Naive thymus-derived CD4-positive, alpha-beta T cell (primary cell): ENCODE measurements at regions not wholly inside any gene's neighbourhood (a gene's known extent, or its start where the extent isn't known, plus 50 kb on each side); places are given as distances from the start of the nearest gene placed in this dataset.
"Not testable (repeated sequence)": the region's sequence is repeated elsewhere in the genome, so short reads cannot be mapped to it uniquely, and the experiment has no call there.

ENCODE experiments used
- ATAC-seq: fragments of 150-1000 bp; cut with Tn5 transposase; 2 replicates; pipeline ENCODE4 v1.10.0; 2021; ENCODE audit warnings: mild to moderate bottlenecking, moderate library complexity
- CTCF ChIA-PET: fragments of 350-600 bp; sonication (Branson Sonifier 250); formaldehyde crosslinking; loops from one replicate; lab custom pipeline; 2021; ENCODE audit warnings: antibody characterized with exemption; lab: Charles Lee
- POLR2A ChIA-PET: fragments of 350-600 bp; sonication (Branson Sonifier 250); formaldehyde crosslinking; loops from one replicate; lab custom pipeline; 2021; ENCODE audit warnings: antibody characterized with exemption, inconsistent platforms; lab: Charles Lee
- DNase-seq, 9 donors: peaks; one replicate each; pipeline versions ENCODE4 v3.0.0 to v3.0.0-alpha.2; 2020 to 2022; ENCODE audit warnings: mixed read lengths in 1 of 9
- H3K27ac ChIP-seq: one replicate; pipeline ENCODE4 v1.7.0; 2013; ENCODE audit warnings: mild to moderate bottlenecking, low read depth, low read length, moderate library complexity
- H3K27me3 ChIP-seq, 2 donors: one replicate each; pipeline ENCODE4 v1.7.0; 2013; ENCODE audit warnings: low read length in 2 of 2, mild to moderate bottlenecking in 2 of 2, moderate library complexity in 2 of 2; ENCODE audit not compliant: control insufficient read depth in 2 of 2, insufficient read depth in 2 of 2
- H3K36me3 ChIP-seq, 3 experiments: 1 replicate in 2 of 3; 2 replicates in 1 of 3; pipeline ENCODE4 v1.7.0; 2013; ENCODE audit warnings: low read length in 3 of 3, mild to moderate bottlenecking in 3 of 3, moderate library complexity in 1 of 3; ENCODE audit not compliant: insufficient read depth in 3 of 3, control insufficient read depth in 2 of 3
- H3K4me1 ChIP-seq, 2 donors: one replicate each; pipeline ENCODE4 v1.7.0; 2013; ENCODE audit warnings: low read length in 2 of 2, mild to moderate bottlenecking in 2 of 2, moderate library complexity in 1 of 2; ENCODE audit not compliant: control insufficient read depth in 2 of 2, insufficient read depth in 2 of 2
- H3K4me3 ChIP-seq: 2 replicates; pipeline ENCODE4 v1.7.0; 2013; ENCODE audit warnings: mild to moderate bottlenecking, low read length
- H3K9me3 ChIP-seq, 3 experiments: 1 replicate in 2 of 3; 2 replicates in 1 of 3; pipeline ENCODE4 v1.7.0; 2013; ENCODE audit warnings: low read length in 3 of 3; ENCODE audit not compliant: control insufficient read depth in 2 of 3
- H3K27ac Mint-ChIP-seq, 9 donors: one replicate each; pipeline ENCODE4 v1.8.0; 2020 to 2022; ENCODE audit warnings: mixed read lengths in 9 of 9, mild to moderate bottlenecking in 8 of 9, moderate library complexity in 5 of 9, inconsistent platforms in 2 of 9
- H3K27me3 Mint-ChIP-seq, 5 donors: one replicate each; pipeline ENCODE4 v1.8.0; 2021 to 2022; ENCODE audit warnings: mixed read lengths in 5 of 5, mild to moderate bottlenecking in 1 of 5
- H3K36me3 Mint-ChIP-seq, 5 donors: one replicate each; pipeline ENCODE4 v1.8.0; 2020 to 2022; ENCODE audit warnings: mixed read lengths in 5 of 5, mild to moderate bottlenecking in 3 of 5, inconsistent platforms in 1 of 5
- H3K4me1 Mint-ChIP-seq, 7 donors: one replicate each; pipeline ENCODE4 v1.8.0; 2020 to 2022; ENCODE audit warnings: mixed read lengths in 7 of 7, mild to moderate bottlenecking in 3 of 7, inconsistent platforms in 1 of 7
- H3K4me3 Mint-ChIP-seq, 10 donors: one replicate each; pipeline ENCODE4 v1.8.0; 2020 to 2022; ENCODE audit warnings: mild to moderate bottlenecking in 10 of 10, mixed read lengths in 10 of 10, moderate library complexity in 6 of 10, inconsistent platforms in 2 of 10
- H3K9me3 Mint-ChIP-seq, 11 donors: one replicate each; pipeline ENCODE4 v1.8.0; 2020 to 2022; ENCODE audit warnings: mixed read lengths in 11 of 11, mild to moderate bottlenecking in 4 of 11, inconsistent platforms in 1 of 11, moderate library complexity in 1 of 11
- intact Hi-C, 2 donors: fragments of 100-400 bp; cut with micrococcal nuclease; formaldehyde crosslinking; loops; one replicate each; pipeline ENCODE4 v1.15.1; 2023

DNA sequence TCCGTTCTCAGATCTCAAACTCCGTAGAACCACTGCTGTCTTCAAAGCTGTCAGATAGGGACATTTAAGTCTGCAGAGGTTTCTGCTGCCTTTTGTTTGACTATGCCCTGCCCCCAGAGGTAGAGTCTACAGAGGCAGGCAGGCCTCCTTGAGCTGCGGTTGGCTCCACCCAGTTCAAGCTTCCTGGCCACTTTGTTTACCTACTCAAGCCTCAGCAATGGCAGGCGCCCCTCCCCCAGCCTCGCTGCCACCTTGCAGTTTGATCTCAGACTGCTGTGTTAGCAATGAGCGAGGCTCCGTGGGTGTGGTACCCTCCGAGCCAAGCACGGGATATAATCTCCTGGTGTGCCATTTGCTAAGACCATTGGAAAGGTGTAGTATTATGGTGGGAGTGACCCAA, 634.9 kb upstream of the SGO1 start:
- H3K27ac ChIP-seq, result not testable (repeated sequence)

GRCh38 chr3:20811631-20812030, 625.6 kb upstream of the SGO1 start:
- Histone ChIP-seq H3K4me3 (no peak overlapping the region), H3K27ac (no peak overlapping the region), H3K27me3 (no peaks in the 10 kb centered on the region), H3K9me3 (peaks cover 0 to 2% (median 0%) of the 10 kb centered on the region in 3 experiments), H3K4me1 (no peaks in the 10 kb centered on the region), H3K36me3 (no peaks in the 10 kb centered on the region)
- ATAC-seq (no peak), DNase-seq (no peak)
- H3K27ac Mint-ChIP-seq, result no peak overlapping the region
- no peaks in the 10 kb centered on the region for H3K4me1 Mint-ChIP-seq
- H3K36me3 Mint-ChIP-seq, result no peaks in the 10 kb centered on the region
- H3K4me3 Mint-ChIP-seq, result no peak overlapping the region
- CTCF ChIA-PET, result no interaction called here
- POLR2A ChIA-PET, result no interaction called here
- intact Hi-C loops, result no loop called here
- H3K27me3 Mint-ChIP-seq, result no peaks in the 10 kb centered on the region
- H3K9me3 Mint-ChIP-seq, result peaks cover 4 to 67% (median 17%) of the 10 kb centered on the region in 11 donors

More for the DNA sequence above, 634.9 kb upstream of the SGO1 start:
- H3K27ac Mint-ChIP-seq, POLR2A ChIA-PET, H3K27me3 ChIP-seq, H3K4me3 Mint-ChIP-seq, intact Hi-C loops, H3K36me3 ChIP-seq, H3K36me3 Mint-ChIP-seq, H3K4me1 Mint-ChIP-seq, ATAC-seq, H3K27me3 Mint-ChIP-seq, H3K9me3 ChIP-seq, H3K4me3 ChIP-seq, DNase-seq, CTCF ChIA-PET, H3K4me1 ChIP-seq: not testable (repeated sequence)
- H3K9me3 Mint-ChIP-seq, result peaks cover 12 to 60% (median 28%) of the 10 kb centered on the region in 11 donors

GRCh38 chr3:20811006-20811405, 625.0 kb upstream of the SGO1 start:
- ChIA-PET POLR2A (no interaction called here), CTCF (no interaction called here)
- H3K27ac Mint-ChIP-seq, result no peak overlapping the region
- no peaks in the 10 kb centered on the region for H3K27me3 Mint-ChIP-seq
- H3K4me3 Mint-ChIP-seq, result no peak overlapping the region
- no peak for DNase-seq
- Histone ChIP-seq H3K36me3 (no peaks in the 10 kb centered on the region), H3K27ac (no peak overlapping the region), H3K4me1 (no peaks in the 10 kb centered on the region), H3K4me3 (no peak overlapping the region), H3K9me3 (peaks cover 0 to 2% (median 0%) of the 10 kb centered on the region in 3 experiments), H3K27me3 (no peaks in the 10 kb centered on the region)
- H3K4me1 Mint-ChIP-seq, result no peaks in the 10 kb centered on the region
- no peak for ATAC-seq
- intact Hi-C loops, result no loop called here
- peaks cover 4 to 67% (median 17%) of the 10 kb centered on the region in 11 donors for H3K9me3 Mint-ChIP-seq
- H3K36me3 Mint-ChIP-seq, result no peaks in the 10 kb centered on the region

- Mint-ChIP-seq H3K27ac (no peak overlapping the region), H3K9me3 (peaks cover 4 to 65% (median 17%) of the 10 kb centered on the region in 11 donors), H3K4me3 (no peak overlapping the region), H3K36me3 (no peaks in the 10 kb centered on the region), H3K4me1 (no peaks in the 10 kb centered on the region), H3K27me3 (no peaks in the 10 kb centered on the region)
- Histone ChIP-seq H3K27me3 (no peaks in the 10 kb centered on the region), H3K9me3 (peaks cover 0 to 2% (median 0%) of the 10 kb centered on the region in 3 experiments), H3K36me3 (no peaks in the 10 kb centered on the region), H3K4me3 (no peak overlapping the region), H3K4me1 (no peaks in the 10 kb centered on the region), H3K27ac (no peak overlapping the region)
- ChIA-PET POLR2A (no interaction called here), CTCF (no interaction called here)
- DNase-seq (no peak), ATAC-seq (no peak)
- intact Hi-C loops, result no loop called here
These were observed 624.5 kb upstream of the SGO1 start for GRCh38 chr3:20810555-20810954.

GRCh38 chr3:20809356-20809755, 623.4 kb upstream of the SGO1 start:
- ChIA-PET CTCF (no interaction called here), POLR2A (no interaction called here)
- Histone ChIP-seq H3K36me3 (no peaks in the 10 kb centered on the region), H3K4me1 (no peaks in the 10 kb centered on the region), H3K9me3 (peaks cover 0 to 2% (median 0%) of the 10 kb centered on the region in 3 experiments), H3K4me3 (no peak overlapping the region), H3K27me3 (no peaks in the 10 kb centered on the region), H3K27ac (no peak overlapping the region)
- Mint-ChIP-seq H3K27me3 (no peaks in the 10 kb centered on the region), H3K4me3 (no peak overlapping the region), H3K27ac (no peak overlapping the region), H3K9me3 (peaks cover 4 to 58% (median 16%) of the 10 kb centered on the region in 11 donors), H3K36me3 (no peaks in the 10 kb centered on the region), H3K4me1 (no peaks in the 10 kb centered on the region)
- DNase-seq (no peak), ATAC-seq (no peak)
- intact Hi-C loops, result no loop called here

GRCh38 chr3:20808864-20809263, 622.9 kb upstream of the SGO1 start:
- Histone ChIP-seq H3K4me1 (no peaks in the 10 kb centered on the region), H3K36me3 (no peaks in the 10 kb centered on the region), H3K9me3 (peaks cover 0 to 2% (median 0%) of the 10 kb centered on the region in 3 experiments), H3K4me3 (no peak overlapping the region), H3K27me3 (no peaks in the 10 kb centered on the region), H3K27ac (no peak overlapping the region)
- peaks cover 4 to 63% (median 16%) of the 10 kb centered on the region in 11 donors for H3K9me3 Mint-ChIP-seq
- no peak overlapping the region for H3K27ac Mint-ChIP-seq
- intact Hi-C loops, result no loop called here
- H3K27me3 Mint-ChIP-seq, result no peaks in the 10 kb centered on the region
- no peak overlapping the region for H3K4me3 Mint-ChIP-seq
- no peaks in the 10 kb centered on the region for H3K4me1 Mint-ChIP-seq
- no peak for ATAC-seq
- no peak for DNase-seq
- no peaks in the 10 kb centered on the region for H3K36me3 Mint-ChIP-seq
- POLR2A ChIA-PET, result no interaction called here
- CTCF ChIA-PET, result no interaction called here

DNA sequence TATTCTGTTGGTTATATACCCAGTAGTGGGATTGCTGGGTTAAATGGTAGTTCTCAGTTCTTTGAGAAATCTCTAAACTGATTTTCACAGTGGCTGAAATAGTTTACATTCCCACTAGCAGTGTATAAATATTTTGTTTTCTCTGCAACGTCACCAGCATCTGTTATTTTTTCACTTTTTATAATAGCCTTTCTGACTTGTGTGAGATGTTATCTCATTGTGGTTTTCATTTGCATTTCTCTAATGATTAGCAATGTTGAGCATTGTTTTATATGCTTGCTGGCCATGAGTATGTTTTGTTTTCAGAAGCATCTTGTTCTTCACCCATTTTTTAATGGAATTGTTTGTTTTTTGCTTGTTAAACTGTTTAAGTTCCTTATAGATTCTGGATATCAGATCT, 612.7 kb upstream of the SGO1 start:
- Histone ChIP-seq H3K27me3 (no peaks in the 10 kb centered on the region), H3K9me3 (peaks cover 0 to 7% (median 0%) of the 10 kb centered on the region in 3 experiments), H3K4me1 (no peaks in the 10 kb centered on the region), H3K4me3 (no peak overlapping the region), H3K36me3 (no peaks in the 10 kb centered on the region), H3K27ac (no peak overlapping the region)
- Mint-ChIP-seq H3K4me3 (no peak overlapping the region), H3K4me1 (no peaks in the 10 kb centered on the region), H3K36me3 (peaks cover 0 to 12% (median 0%) of the 10 kb centered on the region in 5 donors), H3K9me3 (peaks cover 4 to 43% (median 18%) of the 10 kb centered on the region in 11 donors), H3K27me3 (no peaks in the 10 kb centered on the region), H3K27ac (no peak overlapping the region)
- POLR2A ChIA-PET, result no interaction called here
- ATAC-seq, result no peak
- no peak for DNase-seq
- CTCF ChIA-PET, result no interaction called here
- intact Hi-C loops, result no loop called here
